K562 (cell line): ENCODE measurements at regions not wholly inside any gene's neighbourhood (a gene's known extent, or its start where the extent isn't known, plus 50 kb on each side); places are given as distances from the start of the nearest gene placed in this dataset.

Experiments used
- ATAC-seq: fragments of 200-7000 bp; cut with Tn5 transposase; 3 replicates; pipeline ENCODE4 v1.9.1; 2020; ENCODE audit warnings: moderate library complexity
- BruUV-seq: library from RNA; stranded (reverse); fragments of 400-500 nt; replicated peaks from 2 replicates; lab custom pipeline; 2021; lab: Mats Ljungman, UMichigan
- CTCF ChIA-PET: fragments of 300-600 bp; formaldehyde crosslinking; extraction: SDS; loops from one replicate; lab custom pipeline; 2021; ENCODE audit warnings: low intra/inter-chr PET ratio; lab: Yijun Ruan, JAX
- POLR2A ChIA-PET: fragments of 300-600, 350-650 bp; sonication (Branson Sonifier 250); formaldehyde crosslinking; extraction: SDS; loops from one replicate; lab custom pipeline; 2021; ENCODE audit warnings: antibody characterized with exemption, inconsistent platforms; lab: Yijun Ruan, JAX
- DNase-seq, 4 experiments: peaks; one replicate each; pipeline versions ENCODE4 v3.0.0 to v3.0.0-alpha.2; 2011 to 2018; ENCODE audit warnings: low spot score in 3 of 4, mixed read lengths in 3 of 4; ENCODE audit errors: extremely low read depth in 1 of 4
- FAIRE-seq: peaks from 2 replicates; lab custom pipeline; 2011; peaks lifted over from hg19 to GRCh38; lab: Jason Lieb, UNC
- H2AFZ ChIP-seq: 2 replicates; pipeline ENCODE4 v1.6.0; 2011; ENCODE audit warnings: low read depth, low read length, control low read depth, inconsistent platforms
- H3K27ac ChIP-seq: fragments of 200-600 bp; 3 replicates; pipeline ENCODE4 v1.8.0; 2011; ENCODE audit warnings: low read depth, mild to moderate bottlenecking, control low read depth, inconsistent platforms, low read length, moderate library complexity, mixed read lengths; ENCODE audit errors: extremely low read depth
- H3K27me3 ChIP-seq, 2 experiments: fragments of 300-600 bp in 1 of 2; 2 replicates in 1 of 2; 3 replicates in 1 of 2; pipeline versions ENCODE4 v1.6.0 to v1.8.0; 2011; ENCODE audit warnings: inconsistent platforms in 2 of 2, low read length in 2 of 2, mild to moderate bottlenecking in 1 of 2, mixed read lengths in 1 of 2, moderate library complexity in 1 of 2; ENCODE audit not compliant: control insufficient read depth in 2 of 2, insufficient read depth in 2 of 2
- H3K36me3 ChIP-seq: fragments of 300-600 bp; 3 replicates; pipeline ENCODE4 v1.8.0; 2011; ENCODE audit warnings: mild to moderate bottlenecking, low read length, inconsistent platforms; ENCODE audit not compliant: control insufficient read depth, insufficient read depth
- H3K4me1 ChIP-seq, 2 experiments: fragments of 200-600 bp in 1 of 2; replicated peaks in 1 of 2; 2 replicates in 1 of 2; 3 replicates in 1 of 2; pipeline versions ENCODE4 v1.5.1 to v1.8.0; 2011; ENCODE audit warnings: inconsistent platforms in 2 of 2, low read length in 2 of 2, mild to moderate bottlenecking in 1 of 2, mixed read lengths in 1 of 2, moderate library complexity in 1 of 2; ENCODE audit not compliant: control insufficient read depth in 2 of 2, insufficient read depth in 2 of 2
- H3K4me2 ChIP-seq: 2 replicates; pipeline ENCODE4 v1.6.1; 2011; ENCODE audit warnings: low read length, control low read depth, inconsistent platforms, mixed read lengths; ENCODE audit not compliant: insufficient read depth
- H3K4me3 ChIP-seq: fragments of 200-600 bp; sonication (generic), shearing (Covaris generic); 2 replicates; pipeline ENCODE4 v1.5.1; 2016; ENCODE audit warnings: control low read depth, inconsistent platforms
- H3K79me2 ChIP-seq: fragments of 200-600 bp; 3 replicates; pipeline ENCODE4 v1.8.0; 2011; ENCODE audit warnings: low read length, inconsistent platforms; ENCODE audit not compliant: control insufficient read depth, insufficient read depth
- H3K9ac ChIP-seq, 2 experiments: 2 replicates each; pipeline versions ENCODE4 v1.6.0 to v1.6.1; 2011; ENCODE audit warnings: low read depth in 2 of 2, low read length in 2 of 2, control low read depth in 1 of 2, inconsistent platforms in 1 of 2, mild to moderate bottlenecking in 1 of 2, mixed read lengths in 1 of 2; ENCODE audit not compliant: insufficient read depth in 1 of 2
- H3K9me1 ChIP-seq: one replicate; pipeline ENCODE4 v1.6.0; 2011; ENCODE audit warnings: inconsistent platforms, mild to moderate bottlenecking, low read length, moderate library complexity; ENCODE audit not compliant: control insufficient read depth, insufficient read depth
- H3K9me3 ChIP-seq: replicated peaks from 2 replicates; pipeline ENCODE4 v1.5.1; 2011; ENCODE audit warnings: low read depth, low read length, inconsistent platforms; ENCODE audit not compliant: control insufficient read depth, insufficient read depth
- H4K20me1 ChIP-seq: replicated peaks from 2 replicates; pipeline ENCODE4 v1.6.1; 2011; ENCODE audit warnings: low read length, inconsistent platforms, mixed read lengths; ENCODE audit not compliant: control insufficient read depth, insufficient read depth
- CSDE1 ChIP-seq, 2 experiments: fragments of 450-650 bp; IDR thresholded peaks; 2 replicates each; pipeline ENCODE4 v1.6.1; 2016; ENCODE audit warnings: mild to moderate bottlenecking in 1 of 2
- FUS ChIP-seq: fragments of 200-400 bp; formaldehyde crosslinking; optimal IDR thresholded peaks from 2 replicates; pipeline ENCODE3; 2017; ENCODE audit warnings: low read depth, low read length
- MEF2A ChIP-seq: IDR thresholded peaks from 2 replicates; pipeline ENCODE4 v1.6.1; 2011; ENCODE audit warnings: low read depth, mild to moderate bottlenecking, low read length, moderate library complexity; ENCODE audit not compliant: control insufficient read depth
- POLR2G ChIP-seq: fragments of 200-400 bp; formaldehyde crosslinking; IDR thresholded peaks from 2 replicates; pipeline ENCODE4 v1.6.1; 2017; ENCODE audit warnings: low read depth, mild to moderate bottlenecking, antibody characterized with exemption, low read length, moderate library complexity
- PRDM10 ChIP-seq: fragments of 450-650 bp; IDR thresholded peaks from 2 replicates; pipeline ENCODE4 v1.6.1; 2018; ENCODE audit not compliant: partially characterized antibody
- PTTG1 ChIP-seq: fragments of 450-650 bp; IDR thresholded peaks from 2 replicates; pipeline ENCODE4 v1.6.1; 2016; ENCODE audit warnings: low read depth, mild to moderate bottlenecking, missing genetic modification characterization, missing compliant biosample characterization
- RBM34 ChIP-seq: fragments of 200-400 bp; formaldehyde crosslinking; IDR thresholded peaks from 2 replicates; pipeline ENCODE4 v1.6.1; 2018; ENCODE audit warnings: low read length, borderline replicate concordance; ENCODE audit not compliant: insufficient read depth
- ZFP91 ChIP-seq: sonication (generic); formaldehyde crosslinking; IDR thresholded peaks from 2 replicates; pipeline ENCODE4 v1.8.0; 2022; ENCODE audit warnings: mild to moderate bottlenecking, missing genetic modification reagents
- ZNF324 ChIP-seq: fragments of 250-450 bp; sonication (Bioruptor Pico); IDR thresholded peaks from 2 replicates; pipeline ENCODE4 v1.4.0; 2020; ENCODE audit warnings: mild to moderate bottlenecking
- WGBS: fragments of 100-300 bp; shearing (Covaris generic); methylation state at CpG from one replicate; pipeline ENCODE4 v1.1.6; 2016; ENCODE audit warnings: low coverage, mixed read lengths; ENCODE audit not compliant: insufficient coverage; ENCODE audit errors: missing lambda C conversion rate; 5-methylcytosine and 5-hydroxymethylcytosine counted together
- in situ Hi-C: fragments of 300-500 bp; cut with MboI; formaldehyde crosslinking; loops from 4 replicates; pipeline ENCODE4 v1.15.0; 2018; ENCODE audit warnings: inconsistent platforms, mixed read lengths
- intact Hi-C: fragments of 100-400 bp; cut with micrococcal nuclease; formaldehyde crosslinking; loops from 2 replicates; pipeline ENCODE4 v1.14.2; 2022

GRCh38 chr9:129413537-129414376, 207.1 kb downstream of the C9orf50 start (continued):
- no peak for TF ChIP-seq RBM34
- TF ChIP-seq MEF2A, result 0 out of 2 replicates have a peak, but pooled peaks have one; percentile 35

GRCh38 chr9:129412814-129413536, 207.9 kb downstream of the C9orf50 start:
- no peaks in the 10 kb centered on the region for H3K9me1 ChIP-seq
- H3K27me3 ChIP-seq, result no peaks in the 10 kb centered on the region
- peak overlapping the region; percentile 71 to 98 for H3K9ac ChIP-seq
- H3K4me1 ChIP-seq, result peaks cover 52 to 62% of the 10 kb centered on the region in 2 experiments
- H3K36me3 ChIP-seq, result no peaks in the 10 kb centered on the region
- H4K20me1 ChIP-seq, result no peaks in the 10 kb centered on the region
- peak; percentile 51 for FAIRE-seq
- in situ Hi-C loops, result loop anchor here (10.0 kb wide), 1 partner anchor 238 kb away; the partner anchor contains the start of gene IER5L
- H3K79me2 ChIP-seq, result peaks cover 2% of the 10 kb centered on the region; the same call in 1 of the 3 replicates
- intact Hi-C loops, result loop anchor here (5.0 kb wide), 1 partner anchor 69 kb away; no protein-coding TSS in a partner anchor
- peak overlapping the region; percentile 53 for H3K4me3 ChIP-seq
- H3K4me2 ChIP-seq, result peak overlapping the region; percentile 58
- H3K9me3 ChIP-seq, result peaks cover 2% of the 10 kb centered on the region; the same call in 1 of the 2 replicates
- CTCF ChIA-PET, result no interaction called here
- POLR2A ChIA-PET, result interaction anchor here (0.5 kb wide), 1 partner anchor 20 kb away, joined by 3 read pairs; no protein-coding TSS in a partner anchor
- H3K27ac ChIP-seq, result peak overlapping the region; percentile 99
- 7% methylated on average over 14 of the region's 49 CpGs for WGBS
- ATAC-seq, result peak; percentile 52
- peak overlapping the region; percentile 92 for H2AFZ ChIP-seq
- peak in 3 of 4 experiments; percentile 66 to 74 (median 70) for DNase-seq
- no TSS peak for BruUV-seq
- TF ChIP-seq ZFP91 (CRISPR knock-in tag) (no peak), CSDE1 (IDR thresholded peaks at IDR 0.05) (no peak), PRDM10 (peak; percentile 52), POLR2G (peak; percentile 51; the same call in 1 of the 2 replicates), FUS (no peak), ZNF324 (CRISPR knock-in tag) (peak; percentile 45; the same call in 1 of the 2 replicates), PTTG1 (no peak)
